ENCODE measurements at regions not wholly inside any gene's neighbourhood (a gene's known extent, or its start where the extent isn't known, plus 50 kb on each side); places are given as distances from the start of the nearest gene placed in this dataset.
"Not testable (repeated sequence)": the region's sequence is repeated elsewhere in the genome, so short reads cannot be mapped to it uniquely, and the experiment has no call there.

GRCh38 chr5:67636850-67637524, 440.4 kb upstream of the CD180 start:
- H4K20me1 ChIP-seq (ENCODE audit: low read depth, low read length): no peaks in the 10 kb centered on the region
- no peaks in the 10 kb centered on the region for H3K79me2 ChIP-seq (ENCODE audit: insufficient read depth, low read length)
- no peaks in the 10 kb centered on the region for H3K36me3 ChIP-seq (ENCODE audit: low read length)
- no peak overlapping the region for H3K4me2 ChIP-seq (ENCODE audit: low read depth, low read length, poor library complexity, severe bottlenecking)
- no peaks in the 10 kb centered on the region for H3K9me3 ChIP-seq (ENCODE audit: insufficient read depth, low read length)
- no peak overlapping the region for H3K9ac ChIP-seq (ENCODE audit: low read length)
- no peak for TF ChIP-seq EZH2phosphoT487 (conservative IDR thresholded peaks at IDR 0.05; ENCODE audit: low read length)
- TF ChIP-seq CTCF (IDR thresholded peaks at IDR 0.05; ENCODE audit: insufficient read depth, low read length, poor library complexity, severe bottlenecking): no peak
- H3K9me2 ChIP-seq (replicated peaks; ENCODE audit: insufficient read depth, low read length): no peaks in the 10 kb centered on the region
- H3K27me3 ChIP-seq (ENCODE audit: low read length): no peaks in the 10 kb centered on the region
- H3K4me3 ChIP-seq (ENCODE audit: insufficient read depth, low read length, poor library complexity, severe bottlenecking): no peak overlapping the region
- no peak overlapping the region for H3K27ac ChIP-seq (ENCODE audit: low read depth, low read length)
- H2AFZ ChIP-seq (ENCODE audit: low read depth, low read length, severe bottlenecking): no peak overlapping the region
- no peaks in the 10 kb centered on the region for H3F3A ChIP-seq (ENCODE audit: insufficient read depth)

- Histone ChIP-seq H3K9me3 (ENCODE audit: insufficient read depth, low read length) (no peaks in the 10 kb centered on the region), H3K27me3 (ENCODE audit: low read length) (no peaks in the 10 kb centered on the region), H2AFZ (ENCODE audit: low read depth, low read length, severe bottlenecking) (no peak overlapping the region), H4K20me1 (ENCODE audit: low read depth, low read length) (no peaks in the 10 kb centered on the region), H3K4me3 (ENCODE audit: insufficient read depth, low read length, poor library complexity, severe bottlenecking) (no peak overlapping the region), H3K27ac (ENCODE audit: low read depth, low read length) (no peak overlapping the region), H3K79me2 (ENCODE audit: insufficient read depth, low read length) (no peaks in the 10 kb centered on the region), H3F3A (ENCODE audit: insufficient read depth) (no peaks in the 10 kb centered on the region), H3K9ac (ENCODE audit: low read length) (no peak overlapping the region), H3K36me3 (ENCODE audit: low read length) (no peaks in the 10 kb centered on the region), H3K4me2 (ENCODE audit: low read depth, low read length, poor library complexity, severe bottlenecking) (no peak overlapping the region), H3K9me2 (replicated peaks; ENCODE audit: insufficient read depth, low read length) (no peaks in the 10 kb centered on the region)
- no peak for TF ChIP-seq EZH2phosphoT487 (conservative IDR thresholded peaks at IDR 0.05; ENCODE audit: low read length)
- TF ChIP-seq CTCF (IDR thresholded peaks at IDR 0.05; ENCODE audit: insufficient read depth, low read length, poor library complexity, severe bottlenecking): no peak
These were observed 439.5 kb upstream of the CD180 start for GRCh38 chr5:67636091-67636490.

- not testable (repeated sequence) for H3K36me3 ChIP-seq (ENCODE audit: low read length); H3F3A ChIP-seq (ENCODE audit: insufficient read depth); H4K20me1 ChIP-seq (ENCODE audit: low read depth, low read length); H3K79me2 ChIP-seq (ENCODE audit: insufficient read depth, low read length); H2AFZ ChIP-seq (ENCODE audit: low read depth, low read length, severe bottlenecking); H3K4me3 ChIP-seq (ENCODE audit: insufficient read depth, low read length, poor library complexity, severe bottlenecking); H3K9me3 ChIP-seq (ENCODE audit: insufficient read depth, low read length); H3K9ac ChIP-seq (ENCODE audit: low read length); H3K27me3 ChIP-seq (ENCODE audit: low read length); H3K9me2 ChIP-seq (replicated peaks; ENCODE audit: insufficient read depth, low read length); H3K27ac ChIP-seq (ENCODE audit: low read depth, low read length); H3K4me2 ChIP-seq (ENCODE audit: low read depth, low read length, poor library complexity, severe bottlenecking)
These were observed 430.5 kb upstream of the CD180 start for GRCh38 chr5:67627079-67627478.

GRCh38 chr5:67623078-67623477, 426.5 kb upstream of the CD180 start:
- H3K79me2 ChIP-seq (ENCODE audit: insufficient read depth, low read length): no peaks in the 10 kb centered on the region
- no peak overlapping the region for H3K27ac ChIP-seq (ENCODE audit: low read depth, low read length)
- H3K36me3 ChIP-seq (ENCODE audit: low read length): no peaks in the 10 kb centered on the region
- H3K9me2 ChIP-seq (replicated peaks; ENCODE audit: insufficient read depth, low read length): no peaks in the 10 kb centered on the region
- no peaks in the 10 kb centered on the region for H3K9me3 ChIP-seq (ENCODE audit: insufficient read depth, low read length)
- no peak overlapping the region for H3K9ac ChIP-seq (ENCODE audit: low read length)
- H3K27me3 ChIP-seq (ENCODE audit: low read length): no peaks in the 10 kb centered on the region
- H3K4me2 ChIP-seq (ENCODE audit: low read depth, low read length, poor library complexity, severe bottlenecking): no peak overlapping the region
- TF ChIP-seq CTCF (IDR thresholded peaks at IDR 0.05; ENCODE audit: insufficient read depth, low read length, poor library complexity, severe bottlenecking) (no peak), EZH2phosphoT487 (conservative IDR thresholded peaks at IDR 0.05; ENCODE audit: low read length) (no peak)
- no peaks in the 10 kb centered on the region for H4K20me1 ChIP-seq (ENCODE audit: low read depth, low read length)
- no peak overlapping the region for H2AFZ ChIP-seq (ENCODE audit: low read depth, low read length, severe bottlenecking)
- no peak overlapping the region for H3K4me3 ChIP-seq (ENCODE audit: insufficient read depth, low read length, poor library complexity, severe bottlenecking)
- H3F3A ChIP-seq (ENCODE audit: insufficient read depth): no peaks in the 10 kb centered on the region
